Astrocyte of the cerebellum (primary cell): ENCODE measurements at regions not wholly inside any gene's neighbourhood (a gene's known extent, or its start where the extent isn't known, plus 50 kb on each side); places are given as distances from the start of the nearest gene placed in this dataset.

Experiments used
- DNase-seq: peaks from one replicate; pipeline ENCODE4 v3.0.0-alpha.2; 2011; ENCODE audit warnings: low read depth
- H3K4me3 ChIP-seq: 2 replicates; pipeline ENCODE4 v1.5.1; 2011; ENCODE audit warnings: mild to moderate bottlenecking, low read depth, low read length, moderate library complexity
- in situ Hi-C: cut with HindIII; loops from 2 replicates; pipeline ENCODE4 v1.10.0; 2017; ENCODE audit warnings: low sequenced_read_pairs
- TF ChIP-seq, protein P1 (sequence below): IDR thresholded peaks from 2 replicates; pipeline ENCODE4 v1.5.1; 2012; ENCODE audit warnings: low read length, low read depth, moderate library complexity, mild to moderate bottlenecking; ENCODE audit errors: missing control alignments

DNA sequence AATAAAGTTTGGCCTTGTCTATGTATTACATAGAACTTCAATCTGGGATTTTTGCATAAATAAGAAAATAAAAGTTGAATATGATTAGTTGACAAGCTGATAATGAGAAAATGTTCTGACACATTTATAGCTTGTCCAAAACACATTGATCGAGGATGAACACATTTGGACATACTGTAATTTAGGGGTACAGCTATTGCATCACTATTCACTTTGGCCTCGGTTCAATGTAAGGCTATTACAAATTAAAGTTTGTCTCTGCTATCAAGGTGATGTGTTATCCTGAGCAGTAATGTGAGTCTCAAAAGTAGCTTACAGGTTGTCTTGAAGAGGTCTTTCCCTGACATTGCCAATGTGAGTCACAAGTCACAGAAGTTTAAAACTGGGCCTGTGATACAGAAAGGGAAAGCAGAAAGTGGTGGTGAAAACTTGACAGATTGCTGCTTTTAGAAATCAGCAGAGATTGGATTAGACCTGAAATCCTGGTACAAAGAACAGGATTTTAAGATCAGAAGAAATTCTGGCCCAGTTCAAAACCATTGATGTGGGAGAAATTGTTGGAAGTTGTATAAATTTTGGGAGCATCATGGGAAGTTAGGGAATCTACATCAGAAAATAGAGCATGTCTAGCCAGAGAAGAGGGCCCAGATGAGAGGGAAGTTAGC is 674.1 kb downstream of the NYAP2 start:
- in situ Hi-C loops: no loop called here
- no peak for DNase-seq
- TF ChIP-seq, protein P1, sequence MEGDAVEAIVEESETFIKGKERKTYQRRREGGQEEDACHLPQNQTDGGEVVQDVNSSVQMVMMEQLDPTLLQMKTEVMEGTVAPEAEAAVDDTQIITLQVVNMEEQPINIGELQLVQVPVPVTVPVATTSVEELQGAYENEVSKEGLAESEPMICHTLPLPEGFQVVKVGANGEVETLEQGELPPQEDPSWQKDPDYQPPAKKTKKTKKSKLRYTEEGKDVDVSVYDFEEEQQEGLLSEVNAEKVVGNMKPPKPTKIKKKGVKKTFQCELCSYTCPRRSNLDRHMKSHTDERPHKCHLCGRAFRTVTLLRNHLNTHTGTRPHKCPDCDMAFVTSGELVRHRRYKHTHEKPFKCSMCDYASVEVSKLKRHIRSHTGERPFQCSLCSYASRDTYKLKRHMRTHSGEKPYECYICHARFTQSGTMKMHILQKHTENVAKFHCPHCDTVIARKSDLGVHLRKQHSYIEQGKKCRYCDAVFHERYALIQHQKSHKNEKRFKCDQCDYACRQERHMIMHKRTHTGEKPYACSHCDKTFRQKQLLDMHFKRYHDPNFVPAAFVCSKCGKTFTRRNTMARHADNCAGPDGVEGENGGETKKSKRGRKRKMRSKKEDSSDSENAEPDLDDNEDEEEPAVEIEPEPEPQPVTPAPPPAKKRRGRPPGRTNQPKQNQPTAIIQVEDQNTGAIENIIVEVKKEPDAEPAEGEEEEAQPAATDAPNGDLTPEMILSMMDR: no peak
- H3K4me3 ChIP-seq: no peak overlapping the region

DNA sequence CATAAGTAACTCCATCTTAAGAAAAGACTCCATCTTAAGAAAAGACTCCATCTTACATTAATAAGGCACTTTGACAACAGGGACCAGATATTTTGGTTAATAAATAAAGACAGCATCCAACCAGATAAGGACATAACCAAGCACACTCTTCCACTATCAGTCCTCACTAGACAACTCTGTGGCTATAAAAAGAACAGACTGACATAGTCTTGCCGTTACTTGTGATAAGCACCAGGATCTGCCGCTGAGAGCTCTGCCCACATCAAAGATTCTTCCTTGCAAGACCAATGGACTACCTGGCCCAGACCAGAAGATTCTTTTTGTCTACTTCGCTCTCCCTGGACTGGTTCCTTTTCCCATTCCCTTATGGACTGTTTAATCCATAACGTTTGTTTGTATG is 667.4 kb downstream of the NYAP2 start:
- in situ Hi-C loops: no loop called here

DNA sequence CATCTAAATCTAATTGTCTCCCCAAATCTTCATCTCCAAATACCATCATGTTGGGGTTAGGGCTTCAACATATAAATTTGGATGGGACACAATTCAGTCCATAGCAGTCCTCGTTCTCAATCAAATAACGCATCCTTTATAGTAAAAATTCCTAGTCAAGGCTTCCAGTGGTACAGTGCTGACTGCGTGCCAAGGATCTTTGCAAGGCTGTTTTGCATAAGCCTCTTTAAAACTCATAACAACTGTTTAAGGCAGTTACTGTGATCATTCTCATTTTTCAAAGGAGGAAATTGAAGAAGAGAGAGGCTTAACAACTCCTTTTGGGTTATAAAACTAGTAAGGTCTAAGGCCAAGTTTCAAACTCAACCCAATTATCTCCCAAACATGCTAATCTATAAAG is 666.9 kb downstream of the NYAP2 start:
- no peak overlapping the region for H3K4me3 ChIP-seq
- in situ Hi-C loops: no loop called here
- TF ChIP-seq, protein P1: no peak
- no peak for DNase-seq

More for the DNA sequence above, 667.4 kb downstream of the NYAP2 start:
- DNase-seq: no peak
- TF ChIP-seq, protein P1: no peak
- H3K4me3 ChIP-seq: no peak overlapping the region

DNA sequence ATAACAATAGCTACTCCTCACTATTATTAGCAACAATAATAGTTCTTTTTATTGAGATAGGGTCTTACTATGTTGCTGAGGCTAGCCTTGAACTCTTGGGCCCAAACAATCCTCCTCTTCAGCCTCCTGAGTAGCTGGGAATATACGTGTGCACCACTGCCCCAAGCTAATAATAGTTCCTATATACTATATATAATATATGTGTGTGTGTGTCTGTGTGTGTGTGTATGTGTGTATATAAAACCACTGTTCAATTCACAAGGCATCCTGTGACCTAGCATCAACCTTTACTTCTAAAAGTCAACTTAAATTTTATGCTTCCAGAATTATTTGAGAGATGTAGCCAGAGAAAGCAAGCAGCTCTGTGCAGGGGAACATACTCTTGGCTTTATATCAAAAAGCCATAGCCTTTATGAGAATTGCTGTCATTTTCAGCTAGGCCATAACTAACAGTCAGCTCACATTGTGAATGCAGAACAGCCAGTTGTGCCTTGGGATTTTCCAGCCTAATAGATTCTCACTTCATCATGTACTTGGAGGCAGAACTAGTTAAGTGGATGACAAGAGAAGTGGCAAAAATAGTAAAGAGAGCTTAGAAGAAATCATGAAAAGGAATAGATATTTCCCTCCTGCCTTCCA is 665.5 kb downstream of the NYAP2 start:
- TF ChIP-seq, protein P1: no peak
- no peak overlapping the region for H3K4me3 ChIP-seq
- in situ Hi-C loops: no loop called here
- no peak for DNase-seq

DNA sequence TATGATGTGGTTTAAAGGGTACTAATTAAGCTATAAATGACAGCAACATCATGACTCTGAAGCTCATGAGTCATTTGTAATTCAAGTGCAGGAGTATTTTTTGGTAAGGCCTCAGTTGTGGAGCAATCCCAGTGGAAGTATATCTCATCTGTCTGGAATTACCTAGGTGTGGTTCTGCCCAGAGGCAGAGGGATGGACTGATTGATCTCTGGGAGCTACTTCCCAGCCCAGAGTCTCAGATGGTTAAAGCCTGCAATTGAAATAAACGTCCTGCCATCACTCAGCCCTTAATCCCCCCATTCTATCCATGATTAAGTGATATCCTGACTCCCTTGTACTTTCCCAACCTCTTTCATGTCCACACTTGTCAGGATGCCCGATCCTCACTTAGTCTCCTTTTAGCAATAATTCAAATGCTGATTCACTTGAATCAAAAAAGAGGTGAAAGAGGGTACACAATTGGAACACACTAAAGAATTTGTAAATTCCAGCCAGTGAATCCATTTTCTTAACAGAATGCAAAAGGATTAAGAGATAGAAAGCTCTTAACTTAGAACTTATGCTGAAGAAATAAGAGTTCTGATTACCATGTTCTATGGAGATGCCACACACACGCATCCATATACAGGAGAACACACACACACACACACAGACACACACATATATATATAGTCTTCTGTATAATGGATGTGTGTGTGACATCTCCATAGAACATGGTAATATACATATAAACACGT is 664.4 kb downstream of the NYAP2 start:
- H3K4me3 ChIP-seq: no peak overlapping the region
- TF ChIP-seq, protein P1: no peak
- in situ Hi-C loops: no loop called here
- DNase-seq: no peak

DNA sequence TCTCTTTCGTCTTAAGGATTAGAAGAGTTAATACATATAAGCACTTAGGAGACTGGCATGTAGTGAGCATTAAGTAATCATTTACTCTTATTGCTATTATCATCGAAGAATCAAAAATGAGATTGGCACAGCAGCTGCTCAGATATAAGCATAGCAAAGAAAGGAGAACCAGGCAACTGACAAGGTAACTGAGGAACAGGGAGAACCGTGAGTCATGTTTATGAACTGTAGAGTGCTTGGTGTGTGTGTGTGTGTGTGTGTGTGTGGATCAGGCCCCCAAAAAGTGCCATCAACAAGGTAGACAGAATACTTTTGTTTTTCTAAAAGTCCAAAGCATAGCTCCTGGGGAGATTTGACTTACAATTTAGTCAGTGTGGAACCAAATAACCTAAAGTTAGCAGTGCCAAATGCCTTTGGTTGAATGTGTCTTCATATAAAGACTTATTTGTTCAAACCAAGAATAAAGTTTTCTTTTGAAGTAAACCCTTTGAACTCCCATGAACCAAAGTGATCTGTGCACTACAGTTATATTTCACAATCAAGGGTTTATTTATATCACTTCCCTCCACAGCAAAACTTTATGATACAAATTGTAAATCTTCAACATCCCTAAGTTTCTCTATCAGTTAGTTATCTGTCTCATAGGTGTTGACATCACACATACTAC is 660.6 kb downstream of the NYAP2 start:
- in situ Hi-C loops: no loop called here
- H3K4me3 ChIP-seq: no peak overlapping the region
- TF ChIP-seq, protein P1: no peak
- no peak for DNase-seq
